Panc1 (cell line): ENCODE measurements at regions not wholly inside any gene's neighbourhood (a gene's known extent, or its start where the extent isn't known, plus 50 kb on each side); places are given as distances from the start of the nearest gene placed in this dataset.
A peak's percentile ranks its signal among the peaks of the same experiment; 100 is the strongest.

Experiments
- ATAC-seq: fragments of 200-7000 bp; cut with Tn5 transposase; 2 replicates; pipeline ENCODE4 v1.9.1; 2020; ENCODE audit warnings: mild to moderate bottlenecking, moderate library complexity
- BruUV-seq: library from RNA; stranded (reverse); fragments of 400-500 nt; replicated peaks from 2 replicates; lab custom pipeline; 2021; lab: Mats Ljungman, UMichigan
- CTCF ChIA-PET: fragments of 300-600 bp; sonication (Branson Sonifier 250); formaldehyde crosslinking; loops from one replicate; lab custom pipeline; 2022; ENCODE audit warnings: antibody characterized with exemption; lab: Charles Lee
- POLR2A ChIA-PET: fragments of 300-600 bp; sonication (Branson Sonifier 250); formaldehyde crosslinking; loops from one replicate; lab custom pipeline; 2022; ENCODE audit warnings: antibody characterized with exemption; lab: Charles Lee
- DNase-seq: peaks from one replicate; pipeline ENCODE4 v3.0.0-alpha.2; 2010; ENCODE audit warnings: low read depth, low spot score
- H3K27ac ChIP-seq: 2 replicates; pipeline ENCODE4 v1.5.1; 2011; ENCODE audit warnings: mild to moderate bottlenecking, low read length, inconsistent platforms
- H3K27me3 ChIP-seq: fragments of 200-500 bp; sonication (Bioruptor generic); 2 replicates; pipeline ENCODE4 v1.6.0; 2014; ENCODE audit warnings: low read length, inconsistent platforms; ENCODE audit not compliant: control insufficient read depth, insufficient read depth
- H3K36me3 ChIP-seq: fragments of 200-500 bp; sonication (Bioruptor generic); 2 replicates; pipeline ENCODE4 v1.5.1; 2014; ENCODE audit warnings: inconsistent platforms, mild to moderate bottlenecking, low read length, moderate library complexity; ENCODE audit not compliant: control insufficient read depth, insufficient read depth
- H3K4me1 ChIP-seq: 2 replicates; pipeline ENCODE4 v1.5.1; 2011; ENCODE audit warnings: inconsistent platforms, mild to moderate bottlenecking, low read length, moderate library complexity; ENCODE audit not compliant: control insufficient read depth, insufficient read depth
- H3K4me3 ChIP-seq, 2 experiments: 2 replicates each; pipeline ENCODE4 v1.5.1; 2011 to 2012; ENCODE audit warnings: low read depth in 2 of 2, low read length in 2 of 2, mild to moderate bottlenecking in 2 of 2, inconsistent platforms in 1 of 2, moderate library complexity in 1 of 2
- H3K9me3 ChIP-seq: fragments of 200-500 bp; sonication (Bioruptor generic); 2 replicates; pipeline ENCODE4 v1.5.1; 2014; ENCODE audit warnings: low read depth, mild to moderate bottlenecking, inconsistent platforms, low read length, moderate library complexity; ENCODE audit not compliant: control insufficient read depth, insufficient read depth
- CTCF ChIP-seq: fragments of 450-650 bp; IDR thresholded peaks from 2 replicates; pipeline ENCODE4 v1.5.1; 2017; ENCODE audit warnings: mild to moderate bottlenecking
- POLR2AphosphoS5 ChIP-seq: IDR thresholded peaks from 2 replicates; pipeline ENCODE4 v1.6.1; 2012; ENCODE audit warnings: mild to moderate bottlenecking, low read depth, low read length, moderate library complexity
- REST ChIP-seq, 2 experiments: IDR thresholded peaks; 2 replicates each; pipeline ENCODE4 v1.6.1; 2011 to 2012; ENCODE audit warnings: low read depth in 2 of 2, control low read depth in 1 of 2, low read length in 1 of 2, mild to moderate bottlenecking in 1 of 2, moderate library complexity in 1 of 2; ENCODE audit not compliant: insufficient read depth in 1 of 2
- SIN3A ChIP-seq: IDR thresholded peaks from 2 replicates; pipeline ENCODE4 v1.6.1; 2012; ENCODE audit warnings: low read depth, mild to moderate bottlenecking, low read length, moderate library complexity, borderline replicate concordance; ENCODE audit not compliant: insufficient read depth
- TCF7L2 ChIP-seq: IDR thresholded peaks from 2 replicates; pipeline ENCODE4 v1.6.1; 2011; ENCODE audit warnings: mild to moderate bottlenecking, low read depth, low read length, inconsistent platforms
- in situ Hi-C: cut with HindIII; loops from 2 replicates; pipeline ENCODE4 v1.10.0; 2016; ENCODE audit warnings: low sequenced_read_pairs, low pct_unique_long_range_greater_than_20kb
- intact Hi-C: fragments of 100-400 bp; cut with micrococcal nuclease; formaldehyde crosslinking; loops from one replicate; pipeline ENCODE4 v1.10.0; 2022; ENCODE audit not compliant: unreplicated experiment

DNA sequence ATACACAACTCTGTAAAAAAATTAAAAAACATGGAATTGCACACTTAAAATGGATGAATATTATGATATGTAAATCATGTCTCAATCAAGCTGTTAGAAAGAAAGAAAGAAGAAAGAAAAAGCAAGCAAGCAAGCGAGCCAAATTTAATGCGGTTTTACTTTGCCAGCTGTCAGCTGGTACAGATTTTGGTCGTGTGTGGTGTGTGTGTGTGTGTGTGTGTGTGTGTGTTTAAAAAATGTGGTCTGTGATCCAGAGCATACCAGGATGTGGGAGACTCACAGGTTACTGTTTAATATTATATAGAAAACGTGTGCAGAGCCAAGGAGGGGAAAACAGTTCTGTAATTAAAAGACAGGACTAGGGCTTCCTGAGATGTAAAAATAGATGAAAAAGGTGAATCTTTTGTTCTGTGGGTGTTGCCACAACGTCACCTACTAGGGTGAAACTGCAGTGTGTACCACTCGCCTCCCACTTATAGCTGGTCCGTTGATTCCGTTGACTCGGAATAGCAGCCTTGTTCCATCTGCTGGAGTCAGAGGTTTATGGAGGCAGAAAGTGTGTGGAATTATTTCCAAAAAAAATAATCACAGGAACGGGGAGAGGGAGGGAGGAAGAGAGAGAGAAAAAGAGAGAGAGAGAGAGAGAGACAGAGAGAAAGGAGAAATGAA, 197.7 kb downstream of the BCAS1 start:
- no peak for DNase-seq
- ChIA-PET CTCF (interaction anchor here (0.5 to 0.9 kb wide), 2 partner anchors 43 to 107 kb away, joined by 3 read pairs; no protein-coding TSS in a partner anchor), POLR2A (interaction anchor here (0.5 to 1.5 kb wide), 4 partner anchors 26 to 177 kb away, joined by 5 to 8 read pairs (median 8); no protein-coding TSS in a partner anchor)
- intact Hi-C loops, result no loop called here
- in situ Hi-C loops, result no loop called here
- peak; percentile 69 for ATAC-seq
- H3K27me3 ChIP-seq, result no peaks in the 10 kb centered on the region
- no TSS peak for BruUV-seq
- H3K27ac ChIP-seq, result peak overlapping the region; percentile 100
- H3K4me3 ChIP-seq, result peak overlapping the region in 1 of 2 experiments; percentile 17; a peak in 2 of 4 replicates
- no peaks in the 10 kb centered on the region for H3K9me3 ChIP-seq
- H3K36me3 ChIP-seq, result no peaks in the 10 kb centered on the region
- TF ChIP-seq TCF7L2 (0 out of 2 replicates have a peak, but pooled peaks have one; percentile 19), SIN3A (no peak)
- peaks cover 52% of the 10 kb centered on the region for H3K4me1 ChIP-seq

DNA sequence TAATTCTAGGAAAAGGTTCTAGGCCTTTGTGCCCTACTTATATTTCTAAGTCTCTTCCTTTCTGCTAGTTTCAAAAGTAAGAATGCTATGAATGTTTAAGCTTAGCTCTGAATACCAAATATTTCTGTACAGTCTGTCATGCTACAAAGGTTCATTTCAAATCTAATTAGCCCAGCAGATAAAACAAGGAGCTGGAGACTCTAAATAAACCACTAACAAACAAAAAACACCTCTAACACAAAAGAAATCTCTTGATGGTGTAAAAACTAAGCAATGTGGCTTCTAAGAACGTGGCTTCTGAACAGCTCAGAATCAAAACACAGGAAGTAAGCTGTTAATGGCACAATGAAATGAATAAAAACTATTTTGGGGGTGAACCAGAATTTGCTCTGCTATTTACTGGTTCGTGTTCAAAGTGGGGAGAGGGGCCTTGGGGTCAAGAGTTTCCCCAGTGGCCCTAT, 198.3 kb downstream of the BCAS1 start:
- intact Hi-C loops, result no loop called here
- TF ChIP-seq POLR2AphosphoS5 (no peak), REST (IDR thresholded peaks at IDR 0.05; ENCODE audit: insufficient read depth in 1 of 2, low read depth in 2 of 2, low read length in 1 of 2) (no peak), TCF7L2 (no peak), SIN3A (no peak), CTCF (no peak)
- Histone ChIP-seq H3K27me3 (no peaks in the 10 kb centered on the region), H3K36me3 (no peaks in the 10 kb centered on the region), H3K9me3 (no peaks in the 10 kb centered on the region), H3K4me1 (peaks cover 58% of the 10 kb centered on the region), H3K4me3 (no peak overlapping the region), H3K27ac (peak overlapping the region; percentile 100)
- no TSS peak for BruUV-seq
- no peak for ATAC-seq
- ChIA-PET CTCF (no interaction called here), POLR2A (interaction anchor here (0.5 to 1.5 kb wide), 4 partner anchors 27 to 177 kb away, joined by 5 to 8 read pairs (median 8); no protein-coding TSS in a partner anchor)
- DNase-seq, result no peak
- in situ Hi-C loops, result no loop called here

DNA sequence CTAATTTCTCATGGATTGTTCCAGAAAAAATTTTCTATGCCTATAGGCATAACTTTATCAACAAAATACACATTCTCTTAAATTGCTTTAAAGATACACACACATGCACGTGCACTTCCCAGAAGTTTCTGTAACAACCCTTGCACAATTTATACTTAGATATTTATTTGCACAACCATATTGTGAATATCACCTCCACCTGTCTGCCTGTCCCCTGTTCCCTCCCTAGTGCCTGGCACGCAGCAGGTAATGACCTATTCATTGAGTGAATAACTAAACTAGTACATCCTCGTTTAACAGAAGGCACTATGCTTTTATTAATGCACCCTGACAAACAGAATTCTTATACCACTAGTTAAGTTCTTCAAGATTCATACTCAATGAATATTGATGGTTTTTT, 198.9 kb downstream of the BCAS1 start:
- CTCF ChIA-PET, result no interaction called here
- H3K27ac ChIP-seq, result peak overlapping the region; percentile 100
- intact Hi-C loops (no loop called here), in situ Hi-C loops (no loop called here)
- TF ChIP-seq SIN3A (no peak), CTCF (no peak), TCF7L2 (no peak), POLR2AphosphoS5 (no peak)
- DNase-seq (no peak), ATAC-seq (no peak)
- no TSS peak for BruUV-seq
- no peaks in the 10 kb centered on the region for H3K27me3 ChIP-seq
- POLR2A ChIA-PET, result no interaction called here
- no peaks in the 10 kb centered on the region for H3K36me3 ChIP-seq
- peaks cover 64% of the 10 kb centered on the region for H3K4me1 ChIP-seq
- H3K9me3 ChIP-seq, result no peaks in the 10 kb centered on the region
- no peak overlapping the region for H3K4me3 ChIP-seq
